ENCODE measurements at regions not wholly inside any gene's neighbourhood (a gene's known extent, or its start where the extent isn't known, plus 50 kb on each side); places are given as distances from the start of the nearest gene placed in this dataset.

GRCh38 chr14:34208532-34208931, 253.5 kb downstream of the SPTSSA start:
- POLR2A ChIA-PET = no interaction called here
- Mint-ChIP-seq H3K27ac (no peak overlapping the region), H3K27me3 (ENCODE audit: low read depth) (0 out of 2 replicates have a peak, but pooled peaks cover 2% of the 10 kb centered on the region), H3K4me3 (no peak overlapping the region), H3K4me1 (no peaks in the 10 kb centered on the region), H3K9me3 (peaks cover 16% of the 10 kb centered on the region), H3K36me3 (no peaks in the 10 kb centered on the region)
- TF ChIP-seq GTF2I (CRISPR knock-in tag; conservative IDR thresholded peaks at IDR 0.05) = no peak
- no peak for TF ChIP-seq FOXP1 (CRISPR knock-in tag; IDR thresholded peaks at IDR 0.05; ENCODE audit: borderline replicate concordance)
- TF ChIP-seq MAX (CRISPR knock-in tag; IDR thresholded peaks at IDR 0.05) = no peak
- ATAC-seq = no peak
- CTCF ChIA-PET = interaction anchor here (0.6 to 1.4 kb wide), 2 partner anchors 13 to 236 kb away, joined by 3 to 4 read pairs; no protein-coding TSS in a partner anchor
- no peak for DNase-seq (ENCODE audit: low spot score)

GRCh38 chr14:34205799-34206198, 254.9 kb upstream of the EGLN3 start:
- peaks cover 16% of the 10 kb centered on the region for H3K9me3 Mint-ChIP-seq

DNA sequence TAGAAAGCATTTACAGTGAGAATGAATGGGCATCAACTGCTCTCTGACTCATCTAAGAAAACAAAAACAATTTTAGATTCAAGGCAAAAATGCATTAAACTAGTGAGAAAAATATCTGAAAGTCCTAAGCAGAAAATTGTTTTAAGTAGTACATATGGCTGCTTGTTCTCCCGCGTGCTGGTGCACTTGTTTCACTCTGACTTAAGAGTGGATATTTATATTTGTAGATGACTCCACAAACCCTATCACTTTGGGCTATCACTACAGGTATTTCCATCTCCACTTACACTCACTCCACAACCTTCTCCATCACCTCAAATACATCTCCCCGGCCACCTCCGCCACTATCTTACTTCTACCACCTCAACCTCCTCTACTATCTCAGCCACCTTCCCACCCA, 253.9 kb upstream of the EGLN3 start:
- no peak for DNase-seq (ENCODE audit: low spot score)
- Mint-ChIP-seq H3K27ac (no peak overlapping the region), H3K36me3 (no peaks in the 10 kb centered on the region), H3K9me3 (peaks cover 16% of the 10 kb centered on the region), H3K27me3 (ENCODE audit: low read depth) (0 out of 2 replicates have a peak, but pooled peaks cover 2% of the 10 kb centered on the region), H3K4me1 (no peaks in the 10 kb centered on the region), H3K4me3 (no peak overlapping the region)
- ATAC-seq = no peak
- ChIA-PET CTCF (no interaction called here), POLR2A (no interaction called here)
- no peak for TF ChIP-seq STAT6 (CRISPR knock-in tag; conservative IDR thresholded peaks at IDR 0.05; ENCODE audit: low read depth)
- no peak for TF ChIP-seq RELA (CRISPR knock-in tag; IDR thresholded peaks at IDR 0.05; ENCODE audit: borderline replicate concordance)
- no peak for TF ChIP-seq ZNF121 (CRISPR knock-in tag; IDR thresholded peaks at IDR 0.05)
- no peak for TF ChIP-seq MYBL2 (CRISPR knock-in tag; IDR thresholded peaks at IDR 0.05)
- no peak for TF ChIP-seq PRRX2 (CRISPR knock-in tag; IDR thresholded peaks at IDR 0.05)
- TF ChIP-seq, protein P1, sequence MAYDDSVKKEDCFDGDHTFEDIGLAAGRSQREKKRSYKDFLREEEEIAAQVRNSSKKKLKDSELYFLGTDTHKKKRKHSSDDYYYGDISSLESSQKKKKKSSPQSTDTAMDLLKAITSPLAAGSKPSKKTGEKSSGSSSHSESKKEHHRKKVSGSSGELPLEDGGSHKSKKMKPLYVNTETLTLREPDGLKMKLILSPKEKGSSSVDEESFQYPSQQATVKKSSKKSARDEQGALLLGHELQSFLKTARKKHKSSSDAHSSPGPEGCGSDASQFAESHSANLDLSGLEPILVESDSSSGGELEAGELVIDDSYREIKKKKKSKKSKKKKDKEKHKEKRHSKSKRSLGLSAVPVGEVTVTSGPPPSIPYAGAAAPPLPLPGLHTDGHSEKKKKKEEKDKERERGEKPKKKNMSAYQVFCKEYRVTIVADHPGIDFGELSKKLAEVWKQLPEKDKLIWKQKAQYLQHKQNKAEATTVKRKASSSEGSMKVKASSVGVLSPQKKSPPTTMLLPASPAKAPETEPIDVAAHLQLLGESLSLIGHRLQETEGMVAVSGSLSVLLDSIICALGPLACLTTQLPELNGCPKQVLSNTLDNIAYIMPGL (CRISPR knock-in tag; IDR thresholded peaks at IDR 0.05) = no peak
- no peak for TF ChIP-seq E2F5 (CRISPR knock-in tag; IDR thresholded peaks at IDR 0.05)
- no peak for TF ChIP-seq ZBTB43 (CRISPR knock-in tag; IDR thresholded peaks at IDR 0.05)
- TF ChIP-seq CREB1 (CRISPR knock-in tag; IDR thresholded peaks at IDR 0.05) = no peak
- no peak for TF ChIP-seq ZNF138 (CRISPR knock-in tag; conservative IDR thresholded peaks at IDR 0.05)
- TF ChIP-seq, protein P2, sequence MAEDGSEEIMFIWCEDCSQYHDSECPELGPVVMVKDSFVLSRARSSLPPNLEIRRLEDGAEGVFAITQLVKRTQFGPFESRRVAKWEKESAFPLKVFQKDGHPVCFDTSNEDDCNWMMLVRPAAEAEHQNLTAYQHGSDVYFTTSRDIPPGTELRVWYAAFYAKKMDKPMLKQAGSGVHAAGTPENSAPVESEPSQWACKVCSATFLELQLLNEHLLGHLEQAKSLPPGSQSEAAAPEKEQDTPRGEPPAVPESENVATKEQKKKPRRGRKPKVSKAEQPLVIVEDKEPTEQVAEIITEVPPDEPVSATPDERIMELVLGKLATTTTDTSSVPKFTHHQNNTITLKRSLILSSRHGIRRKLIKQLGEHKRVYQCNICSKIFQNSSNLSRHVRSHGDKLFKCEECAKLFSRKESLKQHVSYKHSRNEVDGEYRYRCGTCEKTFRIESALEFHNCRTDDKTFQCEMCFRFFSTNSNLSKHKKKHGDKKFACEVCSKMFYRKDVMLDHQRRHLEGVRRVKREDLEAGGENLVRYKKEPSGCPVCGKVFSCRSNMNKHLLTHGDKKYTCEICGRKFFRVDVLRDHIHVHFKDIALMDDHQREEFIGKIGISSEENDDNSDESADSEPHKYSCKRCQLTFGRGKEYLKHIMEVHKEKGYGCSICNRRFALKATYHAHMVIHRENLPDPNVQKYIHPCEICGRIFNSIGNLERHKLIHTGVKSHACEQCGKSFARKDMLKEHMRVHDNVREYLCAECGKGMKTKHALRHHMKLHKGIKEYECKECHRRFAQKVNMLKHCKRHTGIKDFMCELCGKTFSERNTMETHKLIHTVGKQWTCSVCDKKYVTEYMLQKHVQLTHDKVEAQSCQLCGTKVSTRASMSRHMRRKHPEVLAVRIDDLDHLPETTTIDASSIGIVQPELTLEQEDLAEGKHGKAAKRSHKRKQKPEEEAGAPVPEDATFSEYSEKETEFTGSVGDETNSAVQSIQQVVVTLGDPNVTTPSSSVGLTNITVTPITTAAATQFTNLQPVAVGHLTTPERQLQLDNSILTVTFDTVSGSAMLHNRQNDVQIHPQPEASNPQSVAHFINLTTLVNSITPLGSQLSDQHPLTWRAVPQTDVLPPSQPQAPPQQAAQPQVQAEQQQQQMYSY (CRISPR knock-in tag; IDR thresholded peaks at IDR 0.05) = no peak
- no peak for TF ChIP-seq ELF4 (CRISPR knock-in tag; IDR thresholded peaks at IDR 0.05; ENCODE audit: low read depth)
- TF ChIP-seq SMAD3 (CRISPR knock-in tag; IDR thresholded peaks at IDR 0.05; ENCODE audit: borderline replicate concordance) = no peak
- TF ChIP-seq KAT7 (CRISPR knock-in tag; IDR thresholded peaks at IDR 0.05; ENCODE audit: borderline replicate concordance) = no peak

More at GRCh38 chr14:34205799-34206198, 254.9 kb upstream of the EGLN3 start:
- CTCF ChIA-PET = no interaction called here
- Mint-ChIP-seq H3K27me3 (ENCODE audit: low read depth) (0 out of 2 replicates have a peak, but pooled peaks cover 2% of the 10 kb centered on the region), H3K27ac (no peak overlapping the region), H3K4me1 (no peaks in the 10 kb centered on the region), H3K36me3 (no peaks in the 10 kb centered on the region), H3K4me3 (no peak overlapping the region)
- ATAC-seq (no peak), DNase-seq (ENCODE audit: low spot score) (no peak)
- TF ChIP-seq CDX4 (CRISPR knock-in tag; IDR thresholded peaks at IDR 0.05; ENCODE audit: borderline replicate concordance) (no peak), NFYB (CRISPR knock-in tag; conservative IDR thresholded peaks at IDR 0.05; ENCODE audit: low read depth) (no peak), SMAD3 (CRISPR knock-in tag; IDR thresholded peaks at IDR 0.05; ENCODE audit: borderline replicate concordance) (no peak), CBFB (CRISPR knock-in tag; IDR thresholded peaks at IDR 0.05; ENCODE audit: low read depth) (no peak), OVOL2 (CRISPR knock-in tag; IDR thresholded peaks at IDR 0.05; ENCODE audit: borderline replicate concordance) (no peak), ZNF232 (CRISPR knock-in tag; IDR thresholded peaks at IDR 0.05) (no peak)
- POLR2A ChIA-PET = no interaction called here
